ENCODE measurements at regions not wholly inside any gene's neighbourhood (a gene's known extent, or its start where the extent isn't known, plus 50 kb on each side); places are given as distances from the start of the nearest gene placed in this dataset.

- no peak for TF ChIP-seq CTCF (IDR thresholded peaks at IDR 0.05)
- Histone ChIP-seq H3K4me3 (no peak overlapping the region), H3K27ac (no peak overlapping the region)
- no peak for DNase-seq (ENCODE audit: low spot score)
These were observed 589.9 kb upstream of the LRRTM1 start for GRCh38 chr2:80894486-80894885.

DNA sequence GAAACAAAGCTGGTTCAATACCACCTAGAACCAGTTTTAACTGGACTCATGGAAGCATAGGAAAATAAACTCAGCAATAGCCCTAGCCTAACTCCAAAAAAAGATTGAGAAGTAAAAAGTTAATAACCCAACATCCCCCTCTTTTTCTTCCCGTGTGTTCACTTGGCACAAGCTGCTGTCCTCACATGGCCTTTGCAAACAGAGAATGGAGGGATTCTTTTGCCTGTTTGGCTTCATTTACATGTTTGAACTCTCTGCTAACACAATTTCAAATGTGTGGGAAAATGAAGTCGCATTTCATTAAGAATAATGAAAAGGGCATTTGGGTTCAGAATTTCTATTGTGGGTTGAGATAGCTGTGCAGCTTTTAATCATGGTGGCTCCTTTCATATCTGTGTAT, 589.2 kb upstream of the LRRTM1 start:
- no peak overlapping the region for H3K4me3 ChIP-seq
- no peak for TF ChIP-seq CTCF (IDR thresholded peaks at IDR 0.05)
- no peak for DNase-seq (ENCODE audit: low spot score)
- H3K27ac ChIP-seq = no peak overlapping the region

DNA sequence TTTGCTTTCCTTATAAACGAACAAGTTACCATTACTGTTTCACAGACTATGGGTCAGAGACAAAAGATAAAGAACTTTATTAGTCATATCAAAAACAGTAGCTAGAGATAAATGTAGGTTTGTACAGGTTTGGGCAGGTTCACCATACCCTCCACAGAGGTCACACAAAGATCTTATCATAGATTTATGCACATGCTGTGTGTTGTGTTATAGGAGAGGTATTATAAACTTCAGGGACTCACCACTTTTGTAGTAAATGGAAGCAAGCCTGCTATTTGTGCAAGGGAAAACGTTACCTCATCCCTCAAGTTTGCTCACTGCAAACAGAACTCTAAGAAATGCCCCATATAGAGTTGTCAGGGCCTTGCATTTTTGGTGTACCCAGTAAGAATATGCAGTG, 584.5 kb upstream of the LRRTM1 start:
- no peak overlapping the region for H3K27ac ChIP-seq
- TF ChIP-seq CTCF (IDR thresholded peaks at IDR 0.05) = no peak
- DNase-seq (ENCODE audit: low spot score) = no peak
- H3K4me3 ChIP-seq = no peak overlapping the region

DNA sequence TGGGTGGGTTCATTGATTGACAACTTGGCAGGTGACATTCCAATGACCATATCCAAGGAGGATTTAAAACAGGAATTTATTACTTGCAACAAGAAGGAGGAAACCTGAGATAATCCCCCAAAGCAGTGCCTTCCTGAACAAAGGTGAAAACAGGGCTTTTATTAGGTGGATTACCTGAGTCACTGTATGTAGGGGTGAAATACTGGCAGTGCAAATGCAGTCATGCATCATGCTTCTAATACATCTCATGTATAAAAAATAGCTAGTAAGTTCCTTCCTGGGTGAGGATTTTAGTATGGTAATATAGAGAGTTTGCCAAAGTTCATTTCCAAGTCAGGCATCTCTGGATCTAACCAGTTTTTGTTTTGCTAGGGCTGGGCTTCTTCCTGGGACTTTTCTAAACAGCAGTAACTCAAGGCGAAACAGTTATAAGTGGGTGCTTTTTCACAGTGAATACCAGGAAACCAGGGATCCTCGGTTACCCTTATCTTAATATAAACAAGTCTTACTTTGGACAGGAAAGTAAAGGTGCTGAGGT, 583.4 kb upstream of the LRRTM1 start:
- no peak for TF ChIP-seq CTCF (IDR thresholded peaks at IDR 0.05)
- no peak overlapping the region for H3K27ac ChIP-seq
- no peak for DNase-seq (ENCODE audit: low spot score)

GRCh38 chr2:80874374-80874773, 569.8 kb upstream of the LRRTM1 start:
- no peak for TF ChIP-seq CTCF (IDR thresholded peaks at IDR 0.05)
- Histone ChIP-seq H3K4me3 (no peak overlapping the region), H3K27ac (no peak overlapping the region)
- no peak for DNase-seq (ENCODE audit: low spot score)

More for the DNA sequence above, 583.4 kb upstream of the LRRTM1 start:
- H3K4me3 ChIP-seq = no peak overlapping the region

DNA sequence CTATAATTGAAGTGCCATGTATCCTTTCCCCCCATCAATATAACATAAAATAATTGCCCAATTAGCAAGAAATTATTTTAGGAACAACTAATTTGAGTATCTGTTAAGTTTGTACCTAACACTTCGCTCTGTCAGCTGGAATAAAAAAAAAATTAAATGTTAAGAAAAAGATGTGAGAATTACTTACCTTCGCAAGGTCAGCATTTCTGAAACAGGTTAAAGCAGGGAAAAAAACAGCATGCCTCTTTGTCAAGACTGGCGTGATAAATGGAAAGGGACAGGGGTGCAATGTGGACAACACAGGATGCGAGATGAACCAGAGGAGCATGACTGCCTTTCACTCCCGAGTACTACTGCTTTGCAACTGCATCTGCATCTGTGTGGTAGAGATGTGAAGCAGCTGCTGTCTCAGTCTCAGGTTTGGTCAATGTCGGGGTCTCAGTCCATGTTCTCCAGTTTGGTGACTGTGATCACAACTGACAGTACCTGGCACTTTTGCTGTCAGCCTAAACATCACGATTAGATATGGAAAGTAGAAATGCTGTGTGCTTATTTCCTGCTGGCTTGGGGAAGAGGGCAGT, 565.4 kb upstream of the LRRTM1 start:
- no peak overlapping the region for H3K4me3 ChIP-seq
- no peak overlapping the region for H3K27ac ChIP-seq
- no peak for DNase-seq (ENCODE audit: low spot score)
- no peak for TF ChIP-seq CTCF (IDR thresholded peaks at IDR 0.05)

- Histone ChIP-seq H3K27ac (no peak overlapping the region), H3K4me3 (no peak overlapping the region)
- TF ChIP-seq CTCF (IDR thresholded peaks at IDR 0.05) = no peak
- no peak for DNase-seq (ENCODE audit: low spot score)
These were observed 558.7 kb upstream of the LRRTM1 start for GRCh38 chr2:80863147-80863714.

All from coronary artery (tissue), 2 donors.